ENCODE measurements at regions not wholly inside any gene's neighbourhood (a gene's known extent, or its start where the extent isn't known, plus 50 kb on each side); places are given as distances from the start of the nearest gene placed in this dataset.

GRCh38 chr4:187555174-187555573 lies 440.4 kb upstream of the ZFP42 start:
- Histone ChIP-seq H3K27ac (no peak overlapping the region), H3K9me3 (no peaks in the 10 kb centered on the region), H3K4me1 (no peaks in the 10 kb centered on the region), H3K4me3 (no peak overlapping the region), H3K27me3 (no peaks in the 10 kb centered on the region), H3K36me3 (replicated peaks in 1 of 2; ENCODE audit: insufficient read depth in 1 of 2, low read depth in 2 of 2) (no peaks in the 10 kb centered on the region)
- DNase-seq (no peak), ATAC-seq (no peak)
- intact Hi-C loops (cut with DNase I), result no loop called here
- TF ChIP-seq CTCF (IDR thresholded peaks at IDR 0.05) (no peak), POLR2A (IDR thresholded peaks at IDR 0.05) (no peak)

GRCh38 chr4:187558391-187558790 lies 437.2 kb upstream of the ZFP42 start:
- H3K27me3 ChIP-seq, result no peaks in the 10 kb centered on the region
- no peak for ATAC-seq
- no peaks in the 10 kb centered on the region for H3K9me3 ChIP-seq
- H3K4me1 ChIP-seq, result no peaks in the 10 kb centered on the region
- no peaks in the 10 kb centered on the region for H3K36me3 ChIP-seq (replicated peaks in 1 of 2; ENCODE audit: insufficient read depth in 1 of 2, low read depth in 2 of 2)
- H3K27ac ChIP-seq, result no peak overlapping the region
- 0 to 26% methylated on average over 1 of the region's 1 CpG for WGBS, 2 donors
- no peak for DNase-seq
- intact Hi-C loops (cut with DNase I), result no loop called here
- H3K4me3 ChIP-seq, result no peak overlapping the region
- TF ChIP-seq POLR2A (IDR thresholded peaks at IDR 0.05) (no peak), CTCF (IDR thresholded peaks at IDR 0.05) (no peak)

- H3K27me3 ChIP-seq, result no peaks in the 10 kb centered on the region
- intact Hi-C loops (cut with DNase I), result no loop called here
These were observed 433.2 kb upstream of the ZFP42 start for GRCh38 chr4:187562345-187562744.

GRCh38 chr4:187565416-187565815 lies 430.2 kb upstream of the ZFP42 start:
- H3K36me3 ChIP-seq (replicated peaks in 1 of 2; ENCODE audit: insufficient read depth in 1 of 2, low read depth in 2 of 2), result no peaks in the 10 kb centered on the region
- no peak overlapping the region for H3K4me3 ChIP-seq
- no peak for TF ChIP-seq POLR2A (IDR thresholded peaks at IDR 0.05)
- TF ChIP-seq CTCF (IDR thresholded peaks at IDR 0.05), result no peak
- no peaks in the 10 kb centered on the region for H3K27me3 ChIP-seq
- no peaks in the 10 kb centered on the region for H3K9me3 ChIP-seq
- DNase-seq (no peak), ATAC-seq (no peak)
- no peak overlapping the region for H3K27ac ChIP-seq
- no peaks in the 10 kb centered on the region for H3K4me1 ChIP-seq
- intact Hi-C loops (cut with DNase I), result no loop called here
- 80 to 88% methylated on average over 11 of the region's 11 CpGs for WGBS, 2 donors

More at GRCh38 chr4:187562345-187562744, 433.2 kb upstream of the ZFP42 start:
- no peaks in the 10 kb centered on the region for H3K4me1 ChIP-seq
- no peak for TF ChIP-seq CTCF (IDR thresholded peaks at IDR 0.05)
- TF ChIP-seq POLR2A (IDR thresholded peaks at IDR 0.05), result no peak
- WGBS, 2 donors, result 66 to 72% methylated on average over 7 of the region's 7 CpGs
- DNase-seq, result no peak
- no peaks in the 10 kb centered on the region for H3K36me3 ChIP-seq (replicated peaks in 1 of 2; ENCODE audit: insufficient read depth in 1 of 2, low read depth in 2 of 2)
- no peak overlapping the region for H3K4me3 ChIP-seq
- H3K9me3 ChIP-seq, result no peaks in the 10 kb centered on the region
- no peak for ATAC-seq
- H3K27ac ChIP-seq, result no peak overlapping the region

- intact Hi-C loops (cut with DNase I), result no loop called here
- TF ChIP-seq POLR2A (IDR thresholded peaks at IDR 0.05), result no peak
- no peak for TF ChIP-seq CTCF (IDR thresholded peaks at IDR 0.05)
- Histone ChIP-seq H3K36me3 (replicated peaks in 1 of 2; ENCODE audit: insufficient read depth in 1 of 2, low read depth in 2 of 2) (no peaks in the 10 kb centered on the region), H3K9me3 (no peaks in the 10 kb centered on the region), H3K27me3 (no peaks in the 10 kb centered on the region), H3K27ac (no peak overlapping the region), H3K4me3 (no peak overlapping the region), H3K4me1 (no peaks in the 10 kb centered on the region)
- DNase-seq (no peak), ATAC-seq (no peak)
- WGBS, 2 donors, result 59 to 62% methylated on average over 6 of the region's 6 CpGs
These were observed 425.7 kb upstream of the ZFP42 start for GRCh38 chr4:187569871-187570270.

Data from body of pancreas (tissue), 4 donors.